ENCODE measurements at regions not wholly inside any gene's neighbourhood (a gene's known extent, or its start where the extent isn't known, plus 50 kb on each side); places are given as distances from the start of the nearest gene placed in this dataset.

- intact Hi-C loops (cut with micrococcal nuclease) (no loop called here), dilution Hi-C loops (cut with MboI; ENCODE audit: extremely low pct_ligation_motif_present, low sequenced_read_pairs) (no loop called here)
- no TSS peak for BruUV-seq (replicated peaks)
- Histone ChIP-seq H3K4me2 (ENCODE audit: insufficient read depth, low read length) (no peak overlapping the region), H3K9ac (replicated peaks; ENCODE audit: extremely low read depth, insufficient read depth, low read length) (no peak overlapping the region), H3K27ac (ENCODE audit: insufficient read depth, low read depth, low read length) (no peak overlapping the region), H3K9me1 (replicated peaks; ENCODE audit: control insufficient read depth, extremely low read depth, insufficient read depth, low read length) (no peaks in the 10 kb centered on the region), H3K9me3 (replicated peaks; ENCODE audit: control insufficient read depth, insufficient read depth, low read length) (no peaks in the 10 kb centered on the region), H3K27me3 (ENCODE audit: control insufficient read depth in 2 of 2, insufficient read depth in 2 of 2, low read length in 2 of 2) (no peaks in the 10 kb centered on the region), H3K79me2 (ENCODE audit: control insufficient read depth, insufficient read depth, low read length) (no peaks in the 10 kb centered on the region), H4K20me1 (replicated peaks; ENCODE audit: control insufficient read depth, extremely low read depth, insufficient read depth, low read length) (no peaks in the 10 kb centered on the region), H3K36me3 (ENCODE audit: control insufficient read depth in 2 of 2, extremely low read depth in 1 of 2, insufficient read depth in 2 of 2, low read length in 2 of 2) (no peaks in the 10 kb centered on the region), H3K4me1 (ENCODE audit: control insufficient read depth, extremely low read depth, insufficient read depth, low read length) (no peaks in the 10 kb centered on the region), H2AFZ (ENCODE audit: low read depth, low read length) (no peak overlapping the region), H3K4me3 (replicated peaks in 1 of 3; ENCODE audit: insufficient read depth in 1 of 3, low read depth in 1 of 3, low read length in 3 of 3) (no peak overlapping the region)
- FAIRE-seq (no peak), DNase-seq (ENCODE audit: low read depth, low spot score) (no peak)
- ChIA-PET CTCF (no interaction called here), POLR2A (no interaction called here)
- TF ChIP-seq EZH2 (IDR thresholded peaks at IDR 0.05; ENCODE audit: borderline replicate concordance, low read depth, low read length, severe bottlenecking) (no peak), FOS (IDR thresholded peaks at IDR 0.05; ENCODE audit: borderline replicate concordance, insufficient read depth, low read length) (no peak), MYC (IDR thresholded peaks at IDR 0.05; ENCODE audit: low read depth, low read length) (no peak), CTCF (IDR thresholded peaks at IDR 0.05; ENCODE audit: extremely low read depth in 1 of 2, insufficient read depth in 1 of 2, low read depth in 1 of 2, low read length in 2 of 2) (no peak), GATA2 (IDR thresholded peaks at IDR 0.05; ENCODE audit: insufficient read depth, insufficient read length, low read depth, low read length) (no peak), MAX (IDR thresholded peaks at IDR 0.05; ENCODE audit: insufficient read depth, insufficient read length) (no peak), POLR2AphosphoS5 (IDR thresholded peaks at IDR 0.05; ENCODE audit: insufficient read depth, low read depth, low read length) (no peak)
Observed at GRCh38 chr9:20290257-20290656, 332.0 kb downstream of the MLLT3 start.

All from endothelial cell of umbilical vein (primary cell).